GM06990 (cell line): ENCODE measurements at regions not wholly inside any gene's neighbourhood (a gene's known extent, or its start where the extent isn't known, plus 50 kb on each side); places are given as distances from the start of the nearest gene placed in this dataset.
"Not testable (repeated sequence)": the region's sequence is repeated elsewhere in the genome, so short reads cannot be mapped to it uniquely, and the experiment has no call there.

Experiments
- DNase-seq: peaks from one replicate; pipeline ENCODE4 v3.0.0-alpha.2; 2011; ENCODE audit not compliant: insufficient read length; ENCODE audit errors: extremely low read depth
- H3K27me3 ChIP-seq: replicated peaks from 2 replicates; pipeline ENCODE4 v1.6.0; 2011; ENCODE audit warnings: low read length; ENCODE audit not compliant: control insufficient read depth, insufficient read depth
- H3K36me3 ChIP-seq: 2 replicates; pipeline ENCODE4 v1.5.1; 2011; ENCODE audit warnings: low read length; ENCODE audit not compliant: control insufficient read depth, insufficient read depth
- H3K4me3 ChIP-seq: replicated peaks from 2 replicates; pipeline ENCODE4 v1.5.1; 2011; ENCODE audit warnings: low read depth, mild to moderate bottlenecking, control low read depth, low read length
- TF ChIP-seq, protein P1 (sequence below): IDR thresholded peaks from 2 replicates; pipeline ENCODE4 v1.5.1; 2011; ENCODE audit warnings: low read length, control low read depth, mild to moderate bottlenecking, inconsistent platforms; ENCODE audit not compliant: insufficient read depth, poor library complexity, severe bottlenecking

DNA sequence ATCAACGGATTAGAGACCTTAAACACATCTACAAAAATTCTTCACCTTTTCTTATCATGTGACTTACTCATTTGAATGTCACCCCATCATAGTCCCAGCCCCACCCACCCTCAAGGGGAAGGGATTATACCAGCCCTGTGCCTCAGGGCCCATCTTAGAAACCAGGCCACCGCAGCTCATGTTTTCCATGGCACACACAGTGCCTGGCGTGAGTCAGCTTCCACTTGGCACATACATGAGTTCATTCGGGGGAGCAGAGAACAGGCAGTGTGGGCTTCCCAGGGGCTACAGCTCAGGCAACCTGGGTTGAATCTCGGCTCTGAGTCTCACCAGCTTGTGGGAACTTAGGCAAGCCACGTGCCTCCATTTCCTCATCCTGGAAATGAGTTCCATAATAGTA lies 310.6 kb downstream of the NPHP4 start:
- Histone ChIP-seq H3K36me3 (no peaks in the 10 kb centered on the region), H3K27me3 (no peaks in the 10 kb centered on the region; the same call in 1 of the 2 replicates), H3K4me3 (no peak overlapping the region)
- TF ChIP-seq, protein P1, sequence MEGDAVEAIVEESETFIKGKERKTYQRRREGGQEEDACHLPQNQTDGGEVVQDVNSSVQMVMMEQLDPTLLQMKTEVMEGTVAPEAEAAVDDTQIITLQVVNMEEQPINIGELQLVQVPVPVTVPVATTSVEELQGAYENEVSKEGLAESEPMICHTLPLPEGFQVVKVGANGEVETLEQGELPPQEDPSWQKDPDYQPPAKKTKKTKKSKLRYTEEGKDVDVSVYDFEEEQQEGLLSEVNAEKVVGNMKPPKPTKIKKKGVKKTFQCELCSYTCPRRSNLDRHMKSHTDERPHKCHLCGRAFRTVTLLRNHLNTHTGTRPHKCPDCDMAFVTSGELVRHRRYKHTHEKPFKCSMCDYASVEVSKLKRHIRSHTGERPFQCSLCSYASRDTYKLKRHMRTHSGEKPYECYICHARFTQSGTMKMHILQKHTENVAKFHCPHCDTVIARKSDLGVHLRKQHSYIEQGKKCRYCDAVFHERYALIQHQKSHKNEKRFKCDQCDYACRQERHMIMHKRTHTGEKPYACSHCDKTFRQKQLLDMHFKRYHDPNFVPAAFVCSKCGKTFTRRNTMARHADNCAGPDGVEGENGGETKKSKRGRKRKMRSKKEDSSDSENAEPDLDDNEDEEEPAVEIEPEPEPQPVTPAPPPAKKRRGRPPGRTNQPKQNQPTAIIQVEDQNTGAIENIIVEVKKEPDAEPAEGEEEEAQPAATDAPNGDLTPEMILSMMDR: no peak
- no peak for DNase-seq

DNA sequence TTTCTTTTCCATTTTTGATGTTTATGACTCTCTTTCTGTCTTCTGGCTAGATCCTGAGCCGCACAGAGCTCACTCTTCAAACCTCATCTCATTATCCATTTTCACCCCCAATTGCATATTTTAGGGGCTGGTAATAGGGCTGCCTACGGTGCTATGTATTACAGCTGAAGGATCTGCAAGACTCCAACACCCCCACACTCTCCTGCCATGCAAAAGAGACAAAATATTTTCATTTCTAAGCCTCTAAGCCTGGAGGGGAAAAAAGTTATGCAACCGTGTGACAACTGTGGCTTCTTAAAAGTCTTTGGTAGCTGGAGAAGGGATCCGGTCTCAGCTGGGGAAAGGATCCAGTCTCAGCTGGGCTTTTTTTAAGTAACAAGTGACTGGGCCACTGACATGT lies 311.6 kb downstream of the NPHP4 start:
- no peak for DNase-seq
- TF ChIP-seq, protein P1: no peak
- Histone ChIP-seq H3K36me3 (no peaks in the 10 kb centered on the region), H3K27me3 (no peaks in the 10 kb centered on the region; the same call in 1 of the 2 replicates), H3K4me3 (no peak overlapping the region)

DNA sequence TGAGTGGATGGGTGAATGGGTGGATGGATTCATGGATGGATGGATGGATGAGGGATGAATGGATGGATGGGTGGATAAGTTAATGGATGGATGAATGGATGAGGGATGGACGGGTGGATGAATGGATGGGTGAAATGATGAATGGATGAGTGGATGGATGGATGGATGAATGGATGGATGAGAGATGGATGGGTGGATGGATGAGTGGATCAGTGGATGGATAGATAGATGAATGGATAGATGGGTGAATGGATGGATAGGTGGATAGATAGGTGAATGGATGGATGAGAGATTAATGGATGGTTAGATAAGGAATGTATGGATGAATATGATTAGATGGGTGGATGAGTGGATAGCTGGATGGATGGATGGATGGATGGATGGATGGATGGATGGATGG lies 313.5 kb downstream of the NPHP4 start:
- H3K36me3 ChIP-seq: no peaks in the 10 kb centered on the region
- DNase-seq: no peak
- TF ChIP-seq, protein P1: no peak
- H3K4me3 ChIP-seq: no peak overlapping the region
- H3K27me3 ChIP-seq: no peaks in the 10 kb centered on the region; the same call in 1 of the 2 replicates

DNA sequence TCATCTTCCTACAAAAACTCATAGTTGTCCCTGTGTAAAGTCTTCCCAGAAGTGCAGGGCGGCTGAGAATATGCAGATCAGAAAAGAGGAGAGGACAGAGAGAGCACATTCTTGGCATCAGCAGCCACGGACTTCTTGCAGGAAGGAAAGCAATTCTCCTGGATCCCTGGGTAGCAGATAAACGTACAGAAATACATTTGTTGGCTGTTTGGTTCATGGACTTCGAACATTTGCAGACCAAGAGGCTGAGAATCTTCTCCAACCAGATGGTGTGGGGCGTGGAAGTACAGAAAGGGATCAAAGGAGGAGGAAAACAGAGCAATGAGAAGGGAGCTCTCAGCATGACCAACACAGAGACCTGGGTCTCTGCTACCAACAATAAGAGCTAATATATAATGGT lies 319.9 kb downstream of the NPHP4 start:
- not testable (repeated sequence) for H3K27me3 ChIP-seq, DNase-seq

DNA sequence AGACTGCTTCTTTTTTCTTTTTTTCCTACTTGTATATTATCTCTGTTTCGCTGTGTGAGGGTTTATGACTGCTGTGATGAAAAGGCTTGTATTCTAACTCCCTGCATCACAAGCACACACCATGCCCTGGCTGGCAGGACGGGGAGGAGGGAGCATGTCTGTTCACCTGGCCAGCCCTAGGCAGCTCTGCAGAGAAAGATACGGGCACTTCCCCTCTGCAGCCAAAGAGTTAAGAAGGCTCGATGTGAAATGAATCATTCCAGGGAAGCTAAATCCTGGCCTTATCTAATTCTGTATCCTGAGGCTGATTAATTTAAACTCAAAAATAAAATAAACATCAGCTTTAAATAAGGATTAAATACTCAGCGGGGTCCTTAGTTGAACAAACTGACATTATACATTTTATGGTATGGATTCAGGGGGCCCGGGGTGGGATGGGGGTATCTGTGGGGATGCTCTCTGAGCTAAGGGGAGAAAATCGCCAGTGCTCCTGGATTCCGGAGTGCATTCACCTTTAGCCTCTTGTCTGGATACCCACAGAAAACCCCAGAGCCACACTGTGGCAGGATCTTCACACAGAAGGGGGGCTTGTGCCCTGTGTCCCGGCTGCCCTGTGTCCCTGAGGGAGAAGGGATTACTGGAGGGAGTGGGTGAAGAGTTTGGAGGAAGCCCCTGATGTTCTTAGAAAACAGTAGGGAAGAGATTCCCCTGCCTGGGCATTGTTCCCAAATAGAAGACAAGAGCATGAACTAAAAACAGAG lies 321.5 kb downstream of the NPHP4 start:
- H3K27me3 ChIP-seq: no peaks in the 10 kb centered on the region
- H3K4me3 ChIP-seq: no peak overlapping the region
- H3K36me3 ChIP-seq: no peaks in the 10 kb centered on the region
- DNase-seq: no peak
- TF ChIP-seq, protein P1: no peak

More for the DNA sequence above, 319.9 kb downstream of the NPHP4 start:
- H3K36me3 ChIP-seq, H3K4me3 ChIP-seq: not testable (repeated sequence)

DNA sequence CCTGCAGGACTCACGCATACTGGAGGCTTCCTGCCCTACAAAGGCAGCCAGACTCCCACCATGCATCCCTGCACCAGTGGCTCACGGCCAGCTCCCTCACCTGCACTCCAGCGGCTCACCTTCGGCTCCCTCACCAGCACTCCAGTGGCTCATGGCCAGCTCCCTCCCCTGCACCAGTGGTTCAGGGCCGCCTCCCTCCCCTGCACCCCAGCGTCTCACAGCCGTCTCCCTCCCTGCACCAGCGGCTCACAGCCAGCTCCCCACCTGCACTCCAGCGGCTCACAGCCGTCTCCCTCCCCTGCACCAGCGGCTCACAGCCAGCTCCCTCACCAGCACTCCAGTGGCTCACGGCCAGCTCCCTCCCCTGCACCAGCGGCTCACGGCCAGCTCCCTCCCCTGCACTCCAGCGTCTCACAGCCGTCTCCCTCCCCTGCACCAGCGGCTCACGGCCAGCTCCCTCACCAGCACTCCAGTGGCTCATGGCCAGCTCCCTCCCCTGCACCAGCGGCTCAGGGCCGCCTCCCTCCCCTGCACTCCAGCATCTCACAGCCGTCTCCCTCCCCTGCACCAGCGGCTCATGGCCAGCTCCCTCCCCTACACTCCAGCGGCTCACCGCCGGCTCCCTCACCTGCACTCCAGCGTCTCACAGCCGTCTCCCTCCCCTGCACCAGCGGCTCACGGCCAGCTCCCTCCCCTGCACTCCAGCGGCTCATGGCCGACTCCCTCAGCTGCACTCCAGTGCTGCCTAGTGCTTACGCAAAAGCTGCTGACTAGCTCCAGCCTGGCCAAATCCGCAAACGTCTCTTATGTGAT lies 324.5 kb downstream of the NPHP4 start:
- TF ChIP-seq, protein P1: no peak
- Histone ChIP-seq H3K4me3 (no peak overlapping the region), H3K36me3 (no peaks in the 10 kb centered on the region), H3K27me3 (no peaks in the 10 kb centered on the region)
- no peak for DNase-seq
